CD4-positive, alpha-beta T cell (primary cell): ENCODE measurements at regions not wholly inside any gene's neighbourhood (a gene's known extent, or its start where the extent isn't known, plus 50 kb on each side); places are given as distances from the start of the nearest gene placed in this dataset.

Source experiments
- ATAC-seq: fragments of 200-7000 bp; cut with Tn5 transposase; one replicate; pipeline ENCODE4 v1.10.0; 2022; ENCODE audit warnings: mild to moderate bottlenecking; ENCODE audit not compliant: poor library complexity
- CTCF ChIA-PET: fragments of 350-600 bp; sonication (Branson Sonifier 250); formaldehyde crosslinking; loops from one replicate; lab custom pipeline; 2021; ENCODE audit warnings: antibody characterized with exemption, inconsistent platforms; lab: Charles Lee
- POLR2A ChIA-PET: fragments of 350-600 bp; sonication (Branson Sonifier 250); formaldehyde crosslinking; loops from one replicate; lab custom pipeline; 2021; ENCODE audit warnings: antibody characterized with exemption, inconsistent platforms; lab: Charles Lee
- DNase-seq, 14 experiments: peaks; one replicate each; pipeline ENCODE4 v3.0.0-alpha.2; 2013 to 2020; ENCODE audit warnings: mixed read lengths in 2 of 14
- H3K27ac ChIP-seq, 2 donors: one replicate each; pipeline versions ENCODE4 v1.5.1 to v1.7.0; 2013; ENCODE audit warnings: low read length in 2 of 2, low read depth in 1 of 2, mild to moderate bottlenecking in 1 of 2
- H3K27me3 ChIP-seq, 2 experiments: 1 replicate in 1 of 2; 2 replicates in 1 of 2; pipeline versions ENCODE4 v1.6.1 to v1.7.0; 2013; ENCODE audit warnings: low read length in 2 of 2, control low read depth in 1 of 2, mild to moderate bottlenecking in 1 of 2, moderate library complexity in 1 of 2; ENCODE audit not compliant: insufficient read depth in 2 of 2, control insufficient read depth in 1 of 2
- H3K36me3 ChIP-seq: one replicate; pipeline ENCODE4 v1.6.1; 2013; ENCODE audit warnings: low read length, control low read depth; ENCODE audit not compliant: insufficient read depth
- H3K4me1 ChIP-seq: one replicate; pipeline ENCODE4 v1.6.1; 2013; ENCODE audit warnings: low read length, control low read depth; ENCODE audit not compliant: insufficient read depth
- H3K4me3 ChIP-seq: one replicate; pipeline ENCODE4 v1.5.1; 2013; ENCODE audit warnings: mild to moderate bottlenecking, low read length, moderate library complexity
- H3K9me3 ChIP-seq, 2 experiments: 1 replicate in 1 of 2; 2 replicates in 1 of 2; pipeline versions ENCODE4 v1.6.1 to v1.7.0; 2013; ENCODE audit warnings: low read length in 2 of 2, mild to moderate bottlenecking in 2 of 2, control low read depth in 1 of 2, moderate library complexity in 1 of 2; ENCODE audit not compliant: control insufficient read depth in 1 of 2, insufficient read depth in 1 of 2
- H3K27ac Mint-ChIP-seq: one replicate; pipeline ENCODE4 v1.8.0; 2020; ENCODE audit warnings: mixed read lengths
- H3K27me3 Mint-ChIP-seq: one replicate; pipeline ENCODE4 v1.8.0; 2021; ENCODE audit warnings: mixed read lengths
- H3K36me3 Mint-ChIP-seq: one replicate; pipeline ENCODE4 v1.8.0; 2021; ENCODE audit warnings: low read depth, mixed read lengths
- H3K4me1 Mint-ChIP-seq: one replicate; pipeline ENCODE4 v1.8.0; 2021; ENCODE audit warnings: low read depth, mixed read lengths
- H3K4me3 Mint-ChIP-seq: one replicate; pipeline ENCODE4 v1.8.0; 2020; ENCODE audit warnings: mild to moderate bottlenecking, mixed read lengths
- H3K9me3 Mint-ChIP-seq: one replicate; pipeline ENCODE4 v1.8.0; 2020; ENCODE audit warnings: mixed read lengths
- intact Hi-C, 2 experiments: fragments of 100-400 bp; cut with DNase I in 1 of 2; cut with micrococcal nuclease in 1 of 2; formaldehyde crosslinking; loops; one replicate each; pipeline versions ENCODE4 v1.15.1 to v1.9.0; 2023 to 2025; cut with DNase I, micrococcal nuclease
- TF ChIP-seq, protein P1 (sequence below): fragments of 200-600 bp; IDR thresholded peaks from one replicate; pipeline ENCODE4 v1.8.0; 2022; ENCODE audit warnings: antibody characterized with exemption, mild to moderate bottlenecking

DNA sequence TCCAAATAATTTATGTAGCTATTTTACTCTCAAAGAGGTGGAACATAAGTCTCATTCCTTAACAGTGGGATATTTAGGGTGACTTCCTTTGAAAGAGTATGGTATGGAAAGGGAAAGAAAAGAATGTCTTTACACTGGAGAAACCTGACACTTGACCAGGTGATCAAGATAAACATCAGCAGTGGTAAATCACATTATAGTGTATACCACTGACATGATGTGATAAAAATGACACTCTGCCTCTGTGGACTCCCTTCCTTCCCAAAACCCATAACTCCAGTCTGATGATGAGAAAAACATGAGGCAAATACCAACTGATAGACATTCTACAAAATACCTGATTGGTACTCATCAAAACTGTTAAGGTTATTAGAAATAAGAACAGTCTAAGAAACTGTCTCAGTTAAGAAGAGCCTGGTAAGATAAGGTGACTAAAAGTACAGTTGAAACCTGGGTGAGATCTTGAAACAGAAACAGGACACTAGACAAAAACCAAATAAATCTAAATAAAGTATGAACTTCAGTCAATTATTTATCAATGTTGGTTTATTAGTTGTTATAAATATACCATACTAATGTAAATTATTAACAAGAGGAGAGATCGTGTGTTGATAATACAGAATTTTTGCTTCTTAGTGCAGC, 144.2 kb upstream of the PCDH18 start:
- no peaks in the 10 kb centered on the region for H3K36me3 ChIP-seq
- no peak overlapping the region for H3K4me3 ChIP-seq
- no peak for DNase-seq
- CTCF ChIA-PET, result no interaction called here
- no peak for ATAC-seq
- POLR2A ChIA-PET, result no interaction called here
- H3K9me3 ChIP-seq, result peaks cover 0 to 3% of the 10 kb centered on the region in 2 experiments
- H3K4me3 Mint-ChIP-seq, result no peak overlapping the region
- H3K27me3 ChIP-seq, result no peaks in the 10 kb centered on the region
- intact Hi-C loops, result no loop called here
- no peaks in the 10 kb centered on the region for H3K27me3 Mint-ChIP-seq
- H3K4me1 ChIP-seq, result no peaks in the 10 kb centered on the region
- no peaks in the 10 kb centered on the region for H3K4me1 Mint-ChIP-seq
- H3K27ac ChIP-seq, result no peak overlapping the region
- TF ChIP-seq, protein P1, sequence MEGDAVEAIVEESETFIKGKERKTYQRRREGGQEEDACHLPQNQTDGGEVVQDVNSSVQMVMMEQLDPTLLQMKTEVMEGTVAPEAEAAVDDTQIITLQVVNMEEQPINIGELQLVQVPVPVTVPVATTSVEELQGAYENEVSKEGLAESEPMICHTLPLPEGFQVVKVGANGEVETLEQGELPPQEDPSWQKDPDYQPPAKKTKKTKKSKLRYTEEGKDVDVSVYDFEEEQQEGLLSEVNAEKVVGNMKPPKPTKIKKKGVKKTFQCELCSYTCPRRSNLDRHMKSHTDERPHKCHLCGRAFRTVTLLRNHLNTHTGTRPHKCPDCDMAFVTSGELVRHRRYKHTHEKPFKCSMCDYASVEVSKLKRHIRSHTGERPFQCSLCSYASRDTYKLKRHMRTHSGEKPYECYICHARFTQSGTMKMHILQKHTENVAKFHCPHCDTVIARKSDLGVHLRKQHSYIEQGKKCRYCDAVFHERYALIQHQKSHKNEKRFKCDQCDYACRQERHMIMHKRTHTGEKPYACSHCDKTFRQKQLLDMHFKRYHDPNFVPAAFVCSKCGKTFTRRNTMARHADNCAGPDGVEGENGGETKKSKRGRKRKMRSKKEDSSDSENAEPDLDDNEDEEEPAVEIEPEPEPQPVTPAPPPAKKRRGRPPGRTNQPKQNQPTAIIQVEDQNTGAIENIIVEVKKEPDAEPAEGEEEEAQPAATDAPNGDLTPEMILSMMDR, result no peak
- no peak overlapping the region for H3K27ac Mint-ChIP-seq
- no peaks in the 10 kb centered on the region for H3K36me3 Mint-ChIP-seq
- peaks cover 8% of the 10 kb centered on the region for H3K9me3 Mint-ChIP-seq

DNA sequence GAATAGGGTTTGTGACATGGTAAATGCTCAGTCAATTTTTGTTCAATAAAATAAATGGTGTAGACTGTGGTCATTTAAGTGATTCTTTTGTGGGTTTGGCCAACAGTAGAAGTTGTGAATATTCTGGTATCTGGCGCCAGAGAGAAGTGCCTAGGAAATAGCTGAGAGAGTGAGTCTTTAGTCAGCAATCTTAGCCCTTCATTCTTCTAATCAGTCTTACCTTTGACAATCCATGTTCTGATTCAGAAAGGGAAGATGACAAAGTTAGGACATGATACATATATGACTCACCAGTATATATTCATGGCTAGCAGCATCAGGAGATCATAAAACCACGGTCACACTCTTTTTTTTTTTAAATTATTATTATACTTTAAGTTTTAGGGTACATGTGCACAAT, 141.8 kb upstream of the PCDH18 start:
- intact Hi-C loops, result no loop called here
- peaks cover 0 to 3% of the 10 kb centered on the region in 2 experiments for H3K9me3 ChIP-seq
- CTCF ChIA-PET, result no interaction called here
- H3K4me3 Mint-ChIP-seq, result no peak overlapping the region
- DNase-seq, result no peak
- H3K27me3 Mint-ChIP-seq, result no peaks in the 10 kb centered on the region
- no peak overlapping the region for H3K27ac ChIP-seq
- POLR2A ChIA-PET, result no interaction called here
- H3K36me3 Mint-ChIP-seq, result no peaks in the 10 kb centered on the region
- no peaks in the 10 kb centered on the region for H3K4me1 Mint-ChIP-seq
- H3K4me3 ChIP-seq, result no peak overlapping the region
- H3K9me3 Mint-ChIP-seq, result peaks cover 5% of the 10 kb centered on the region
- ATAC-seq, result no peak
- no peaks in the 10 kb centered on the region for H3K36me3 ChIP-seq
- H3K27ac Mint-ChIP-seq, result no peak overlapping the region
- H3K4me1 ChIP-seq, result no peaks in the 10 kb centered on the region
- H3K27me3 ChIP-seq, result no peaks in the 10 kb centered on the region
- TF ChIP-seq, protein P1, result no peak

DNA sequence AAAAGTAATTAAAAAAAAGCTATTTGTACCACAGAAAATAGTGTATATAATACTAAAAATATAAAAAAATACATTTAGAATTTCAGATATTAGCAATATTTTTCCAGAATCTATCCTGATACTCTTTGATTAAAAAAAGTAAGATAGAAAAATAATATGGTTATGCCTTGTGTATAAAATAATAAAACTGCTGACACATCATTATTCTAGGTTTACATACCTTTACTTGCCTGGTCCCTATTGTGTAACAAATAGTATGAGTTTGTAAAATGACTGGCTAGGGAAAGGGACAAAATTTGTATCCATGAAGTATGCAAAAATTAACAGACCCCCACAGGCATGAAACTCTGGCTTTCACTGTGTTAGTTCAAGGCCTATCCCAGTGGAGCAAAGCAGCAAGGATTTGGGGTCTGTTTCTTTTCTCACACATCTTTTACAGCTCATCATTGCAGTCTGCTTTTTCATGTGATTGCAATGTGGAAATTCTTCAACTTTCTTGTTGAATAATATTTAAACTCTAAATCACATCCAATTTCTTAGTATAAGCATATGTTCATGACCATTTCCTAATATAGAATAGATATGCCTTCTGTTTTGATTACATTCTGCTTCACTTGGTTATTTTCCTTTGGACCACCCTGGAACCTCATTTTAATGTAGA, 136.7 kb upstream of the PCDH18 start:
- H3K9me3 Mint-ChIP-seq, result no peaks in the 10 kb centered on the region
- DNase-seq (no peak), ATAC-seq (no peak)
- Histone ChIP-seq H3K27ac (no peak overlapping the region), H3K4me1 (no peaks in the 10 kb centered on the region), H3K27me3 (no peaks in the 10 kb centered on the region), H3K36me3 (no peaks in the 10 kb centered on the region), H3K9me3 (no peaks in the 10 kb centered on the region), H3K4me3 (no peak overlapping the region)
- H3K27me3 Mint-ChIP-seq, result no peaks in the 10 kb centered on the region
- intact Hi-C loops, result no loop called here
- no peaks in the 10 kb centered on the region for H3K36me3 Mint-ChIP-seq
- no peak overlapping the region for H3K4me3 Mint-ChIP-seq
- no peak overlapping the region for H3K27ac Mint-ChIP-seq
- ChIA-PET POLR2A (no interaction called here), CTCF (interaction anchor here (1.8 kb wide), 1 partner anchor 17 kb away, joined by 3 read pairs; no protein-coding TSS in a partner anchor)
- TF ChIP-seq, protein P1, result no peak
- H3K4me1 Mint-ChIP-seq, result no peaks in the 10 kb centered on the region
